GM12878 (cell line): ENCODE measurements at regions not wholly inside any gene's neighbourhood (a gene's known extent, or its start where the extent isn't known, plus 50 kb on each side); places are given as distances from the start of the nearest gene placed in this dataset.

ENCODE experiments used
- ATAC-seq: fragments of 200-7000 bp; cut with Tn5 transposase; 3 replicates; pipeline ENCODE4 v1.9.1; 2020; ENCODE audit warnings: mild to moderate bottlenecking, moderate library complexity
- BruUV-seq: library from RNA; stranded (reverse); fragments of 400-500 nt; replicated peaks from 2 replicates; lab custom pipeline; 2021; lab: Mats Ljungman, UMichigan
- CTCF ChIA-PET: fragments of 300-600 bp; sonication (Branson Sonifier 250); formaldehyde crosslinking; extraction: SDS; loops from one replicate; lab custom pipeline; 2021; ENCODE audit warnings: inconsistent platforms; lab: Yijun Ruan, JAX
- POLR2A ChIA-PET: fragments of 350-600 bp; formaldehyde crosslinking; extraction: SDS; loops from one replicate; lab custom pipeline; 2021; ENCODE audit warnings: inconsistent platforms; lab: Charles Lee
- RAD21 ChIA-PET: fragments of 300-600 bp; sonication (Branson Sonifier 250); formaldehyde crosslinking; loops from one replicate; lab custom pipeline; 2023; ENCODE audit warnings: antibody characterized with exemption; ENCODE audit not compliant: unreplicated experiment; lab: Charles Lee
- SMC1A ChIA-PET: fragments of 300-600 bp; sonication (Branson Sonifier 250); formaldehyde crosslinking; loops from one replicate; lab custom pipeline; 2023; ENCODE audit not compliant: unreplicated experiment, uncharacterized antibody; lab: Charles Lee
- DNase-seq: peaks from one replicate; pipeline ENCODE4 v3.0.0-alpha.2; 2011; ENCODE audit warnings: low read depth, low spot score
- FAIRE-seq: peaks from 3 replicates; lab custom pipeline; 2011; peaks lifted over from hg19 to GRCh38; lab: Jason Lieb, UNC
- H2AFZ ChIP-seq: 2 replicates; pipeline ENCODE4 v1.6.0; 2011; ENCODE audit warnings: low read depth, low read length, control low read depth; ENCODE audit not compliant: control insufficient read depth
- H3K27ac ChIP-seq: 2 replicates; pipeline ENCODE4 v1.5.1; 2011; ENCODE audit warnings: control low read depth; ENCODE audit not compliant: control insufficient read depth, insufficient read depth
- H3K27me3 ChIP-seq, 2 experiments: replicated peaks in 1 of 2; 2 replicates each; pipeline versions ENCODE4 v1.6.0 to v1.6.1; 2011; ENCODE audit warnings: low read length in 1 of 2; ENCODE audit not compliant: control insufficient read depth in 2 of 2, insufficient read depth in 2 of 2
- H3K36me3 ChIP-seq, 2 experiments: 2 replicates each; pipeline ENCODE4 v1.5.1; 2011; ENCODE audit warnings: low read length in 1 of 2; ENCODE audit not compliant: control insufficient read depth in 2 of 2, insufficient read depth in 2 of 2
- H3K4me1 ChIP-seq: 2 replicates; pipeline ENCODE4 v1.6.1; 2011; ENCODE audit warnings: mild to moderate bottlenecking, low read length, moderate library complexity, mixed read lengths; ENCODE audit not compliant: control insufficient read depth, insufficient read depth
- H3K4me2 ChIP-seq: 2 replicates; pipeline ENCODE4 v1.6.0; 2011; ENCODE audit warnings: control low read depth; ENCODE audit not compliant: control insufficient read depth, insufficient read depth
- H3K4me3 ChIP-seq: fragments of 200-600 bp; sonication (generic); 2 replicates; pipeline ENCODE4 v1.5.1; 2016
- H3K79me2 ChIP-seq: 2 replicates; pipeline ENCODE4 v1.6.0; 2011; ENCODE audit warnings: low read length; ENCODE audit not compliant: control insufficient read depth, insufficient read depth
- H3K9ac ChIP-seq: 2 replicates; pipeline ENCODE4 v1.8.0; 2011; ENCODE audit warnings: low read length, control low read depth, mixed read lengths; ENCODE audit not compliant: control insufficient read depth, insufficient read depth
- H3K9me3 ChIP-seq: replicated peaks from 3 replicates; pipeline ENCODE4 v1.5.1; 2011; ENCODE audit warnings: mild to moderate bottlenecking, low read length; ENCODE audit not compliant: control insufficient read depth, insufficient read depth
- H4K20me1 ChIP-seq: 2 replicates; pipeline ENCODE4 v1.6.0; 2011; ENCODE audit not compliant: control insufficient read depth, insufficient read depth
- EP300 ChIP-seq, 2 experiments: fragments of 150-350 bp in 1 of 2; IDR thresholded peaks; 2 replicates each; pipeline ENCODE4 v1.6.1; 2011 to 2012; ENCODE audit warnings: low read depth in 2 of 2, low read length in 2 of 2, borderline replicate concordance in 1 of 2, improper control_type of control experiment in 1 of 2, inconsistent platforms in 1 of 2; ENCODE audit not compliant: control insufficient read depth in 1 of 2
- HDGF ChIP-seq: fragments of 450-650 bp; IDR thresholded peaks from 2 replicates; pipeline ENCODE4 v1.6.1; 2016; ENCODE audit warnings: antibody characterized with exemption
- RAD21 ChIP-seq: IDR thresholded peaks from 2 replicates; pipeline ENCODE4 v1.6.1; 2011; ENCODE audit warnings: mild to moderate bottlenecking, low read depth, low read length, moderate library complexity; ENCODE audit not compliant: insufficient read depth
- SMAD1 ChIP-seq: fragments of 450-650 bp; IDR thresholded peaks from 2 replicates; pipeline ENCODE4 v1.6.1; 2018; ENCODE audit warnings: mild to moderate bottlenecking, low read depth; ENCODE audit not compliant: partially characterized antibody
- SUZ12 ChIP-seq: fragments of 200-600 bp; sonication (generic); IDR thresholded peaks from one replicate; pipeline ENCODE4 v1.6.1; 2018; ENCODE audit warnings: antibody characterized with exemption, mild to moderate bottlenecking; ENCODE audit not compliant: unreplicated experiment
- WRNIP1 ChIP-seq: IDR thresholded peaks from 2 replicates; pipeline ENCODE4 v1.6.1; 2011; ENCODE audit warnings: low read depth, low read length, improper control_type of control experiment, borderline replicate concordance
- ZNF274 ChIP-seq: IDR thresholded peaks from one replicate; pipeline ENCODE4 v1.8.0; 2011; ENCODE audit not compliant: insufficient read length, insufficient read depth
- ZSCAN29 ChIP-seq: fragments of 450-650 bp; IDR thresholded peaks from 2 replicates; pipeline ENCODE4 v1.6.1; 2017; ENCODE audit warnings: mild to moderate bottlenecking, moderate library complexity
- WGBS: methylation state at CpG from one replicate; pipeline ENCODE4 v1.1.6; 2016; ENCODE audit warnings: low lambda C conversion rate; ENCODE audit not compliant: insufficient replicate concordance, insufficient coverage; ENCODE audit errors: missing lambda C conversion rate; 5-methylcytosine and 5-hydroxymethylcytosine counted together
- in situ Hi-C: fragments of 300-500 bp; cut with MboI; formaldehyde crosslinking; loops from 9 replicates; pipeline ENCODE4 v1.14.3; 2018; ENCODE audit warnings: mixed read lengths
- intact Hi-C: fragments of 100-400 bp; cut with micrococcal nuclease; formaldehyde crosslinking; loops from one replicate; pipeline ENCODE4 v1.14.2; 2022; ENCODE audit not compliant: unreplicated experiment
- TF ChIP-seq, protein P1 (sequence below), 3 experiments: IDR thresholded peaks in 2 of 3; conservative IDR thresholded peaks in 1 of 3; 2 replicates each; pipeline ENCODE4 v1.5.1; 2011; ENCODE audit warnings: low read depth in 3 of 3, low read length in 3 of 3, mild to moderate bottlenecking in 3 of 3, control low read depth in 2 of 3, moderate library complexity in 2 of 3, inconsistent platforms in 1 of 3, mixed read lengths in 1 of 3; ENCODE audit not compliant: control insufficient read depth in 2 of 3, insufficient read depth in 1 of 3; ENCODE audit errors: extremely low read depth in 1 of 3
- TF ChIP-seq, protein P2 (sequence below): fragments of 450-650 bp; formaldehyde crosslinking; IDR thresholded peaks from 2 replicates; pipeline ENCODE4 v1.4.0; 2020; ENCODE audit warnings: mild to moderate bottlenecking, moderate library complexity
- TF ChIP-seq, protein P3 (sequence below): IDR thresholded peaks from 2 replicates; pipeline ENCODE4 v1.6.1; 2011; ENCODE audit warnings: low read depth, mild to moderate bottlenecking, low read length, moderate library complexity, borderline replicate concordance; ENCODE audit errors: extremely low read depth
- TF ChIP-seq, protein P4 (sequence below): fragments of 450-650 bp; IDR thresholded peaks from 2 replicates; pipeline ENCODE4 v1.6.1; 2017; ENCODE audit warnings: antibody characterized with exemption, mild to moderate bottlenecking, moderate library complexity

GRCh38 chr20:12069181-12069580 is 151.5 kb downstream of the BTBD3 start:
- ChIA-PET RAD21 (no interaction called here), CTCF (interaction anchor here (1.1 kb wide), 1 partner anchor 12 kb away, joined by 3 read pairs; no protein-coding TSS in a partner anchor), SMC1A (interaction anchor here (1.5 kb wide), 1 partner anchor 10 kb away, joined by 3 read pairs; no protein-coding TSS in a partner anchor), POLR2A (no interaction called here)
- in situ Hi-C loops = no loop called here
- no peak overlapping the region for H2AFZ ChIP-seq
- no peaks in the 10 kb centered on the region for H3K4me1 ChIP-seq
- H3K27ac ChIP-seq = no peak overlapping the region
- no TSS peak for BruUV-seq
- no peak overlapping the region for H3K9ac ChIP-seq
- DNase-seq = no peak
- no peak for ATAC-seq
- no peak for FAIRE-seq
- WGBS = 16% methylated on average over 7 of the region's 7 CpGs
- no peaks in the 10 kb centered on the region for H3K36me3 ChIP-seq
- intact Hi-C loops = no loop called here
- H3K9me3 ChIP-seq = no peaks in the 10 kb centered on the region; the same call in 2 of the 3 replicates
- no peaks in the 10 kb centered on the region for H4K20me1 ChIP-seq
- no peak overlapping the region for H3K4me2 ChIP-seq
- no peak overlapping the region for H3K4me3 ChIP-seq
- no peaks in the 10 kb centered on the region for H3K79me2 ChIP-seq
- H3K27me3 ChIP-seq = no peaks in the 10 kb centered on the region
- TF ChIP-seq ZSCAN29 = no peak
- TF ChIP-seq, protein P1, sequence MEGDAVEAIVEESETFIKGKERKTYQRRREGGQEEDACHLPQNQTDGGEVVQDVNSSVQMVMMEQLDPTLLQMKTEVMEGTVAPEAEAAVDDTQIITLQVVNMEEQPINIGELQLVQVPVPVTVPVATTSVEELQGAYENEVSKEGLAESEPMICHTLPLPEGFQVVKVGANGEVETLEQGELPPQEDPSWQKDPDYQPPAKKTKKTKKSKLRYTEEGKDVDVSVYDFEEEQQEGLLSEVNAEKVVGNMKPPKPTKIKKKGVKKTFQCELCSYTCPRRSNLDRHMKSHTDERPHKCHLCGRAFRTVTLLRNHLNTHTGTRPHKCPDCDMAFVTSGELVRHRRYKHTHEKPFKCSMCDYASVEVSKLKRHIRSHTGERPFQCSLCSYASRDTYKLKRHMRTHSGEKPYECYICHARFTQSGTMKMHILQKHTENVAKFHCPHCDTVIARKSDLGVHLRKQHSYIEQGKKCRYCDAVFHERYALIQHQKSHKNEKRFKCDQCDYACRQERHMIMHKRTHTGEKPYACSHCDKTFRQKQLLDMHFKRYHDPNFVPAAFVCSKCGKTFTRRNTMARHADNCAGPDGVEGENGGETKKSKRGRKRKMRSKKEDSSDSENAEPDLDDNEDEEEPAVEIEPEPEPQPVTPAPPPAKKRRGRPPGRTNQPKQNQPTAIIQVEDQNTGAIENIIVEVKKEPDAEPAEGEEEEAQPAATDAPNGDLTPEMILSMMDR (IDR thresholded peaks at IDR 0.05 in 2 of 3, conservative IDR thresholded peaks at IDR 0.05 in 1 of 3; ENCODE audit: control insufficient read depth in 2 of 3, extremely low read depth in 1 of 3, insufficient read depth in 1 of 3, low read depth in 3 of 3, low read length in 3 of 3) = no peak
- TF ChIP-seq, protein P2, sequence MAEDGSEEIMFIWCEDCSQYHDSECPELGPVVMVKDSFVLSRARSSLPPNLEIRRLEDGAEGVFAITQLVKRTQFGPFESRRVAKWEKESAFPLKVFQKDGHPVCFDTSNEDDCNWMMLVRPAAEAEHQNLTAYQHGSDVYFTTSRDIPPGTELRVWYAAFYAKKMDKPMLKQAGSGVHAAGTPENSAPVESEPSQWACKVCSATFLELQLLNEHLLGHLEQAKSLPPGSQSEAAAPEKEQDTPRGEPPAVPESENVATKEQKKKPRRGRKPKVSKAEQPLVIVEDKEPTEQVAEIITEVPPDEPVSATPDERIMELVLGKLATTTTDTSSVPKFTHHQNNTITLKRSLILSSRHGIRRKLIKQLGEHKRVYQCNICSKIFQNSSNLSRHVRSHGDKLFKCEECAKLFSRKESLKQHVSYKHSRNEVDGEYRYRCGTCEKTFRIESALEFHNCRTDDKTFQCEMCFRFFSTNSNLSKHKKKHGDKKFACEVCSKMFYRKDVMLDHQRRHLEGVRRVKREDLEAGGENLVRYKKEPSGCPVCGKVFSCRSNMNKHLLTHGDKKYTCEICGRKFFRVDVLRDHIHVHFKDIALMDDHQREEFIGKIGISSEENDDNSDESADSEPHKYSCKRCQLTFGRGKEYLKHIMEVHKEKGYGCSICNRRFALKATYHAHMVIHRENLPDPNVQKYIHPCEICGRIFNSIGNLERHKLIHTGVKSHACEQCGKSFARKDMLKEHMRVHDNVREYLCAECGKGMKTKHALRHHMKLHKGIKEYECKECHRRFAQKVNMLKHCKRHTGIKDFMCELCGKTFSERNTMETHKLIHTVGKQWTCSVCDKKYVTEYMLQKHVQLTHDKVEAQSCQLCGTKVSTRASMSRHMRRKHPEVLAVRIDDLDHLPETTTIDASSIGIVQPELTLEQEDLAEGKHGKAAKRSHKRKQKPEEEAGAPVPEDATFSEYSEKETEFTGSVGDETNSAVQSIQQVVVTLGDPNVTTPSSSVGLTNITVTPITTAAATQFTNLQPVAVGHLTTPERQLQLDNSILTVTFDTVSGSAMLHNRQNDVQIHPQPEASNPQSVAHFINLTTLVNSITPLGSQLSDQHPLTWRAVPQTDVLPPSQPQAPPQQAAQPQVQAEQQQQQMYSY (CRISPR knock-in tag) = no peak
- TF ChIP-seq WRNIP1 = no peak
- TF ChIP-seq EP300 (IDR thresholded peaks at IDR 0.05; ENCODE audit: borderline replicate concordance in 1 of 2, control insufficient read depth in 1 of 2, low read depth in 2 of 2, low read length in 2 of 2) = no peak
- TF ChIP-seq RAD21 = no peak
- no peak for TF ChIP-seq ZNF274
- no peak for TF ChIP-seq SMAD1
- TF ChIP-seq SUZ12 = no peak
- TF ChIP-seq, protein P3, sequence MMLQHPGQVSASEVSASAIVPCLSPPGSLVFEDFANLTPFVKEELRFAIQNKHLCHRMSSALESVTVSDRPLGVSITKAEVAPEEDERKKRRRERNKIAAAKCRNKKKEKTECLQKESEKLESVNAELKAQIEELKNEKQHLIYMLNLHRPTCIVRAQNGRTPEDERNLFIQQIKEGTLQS = no peak
- TF ChIP-seq, protein P4, sequence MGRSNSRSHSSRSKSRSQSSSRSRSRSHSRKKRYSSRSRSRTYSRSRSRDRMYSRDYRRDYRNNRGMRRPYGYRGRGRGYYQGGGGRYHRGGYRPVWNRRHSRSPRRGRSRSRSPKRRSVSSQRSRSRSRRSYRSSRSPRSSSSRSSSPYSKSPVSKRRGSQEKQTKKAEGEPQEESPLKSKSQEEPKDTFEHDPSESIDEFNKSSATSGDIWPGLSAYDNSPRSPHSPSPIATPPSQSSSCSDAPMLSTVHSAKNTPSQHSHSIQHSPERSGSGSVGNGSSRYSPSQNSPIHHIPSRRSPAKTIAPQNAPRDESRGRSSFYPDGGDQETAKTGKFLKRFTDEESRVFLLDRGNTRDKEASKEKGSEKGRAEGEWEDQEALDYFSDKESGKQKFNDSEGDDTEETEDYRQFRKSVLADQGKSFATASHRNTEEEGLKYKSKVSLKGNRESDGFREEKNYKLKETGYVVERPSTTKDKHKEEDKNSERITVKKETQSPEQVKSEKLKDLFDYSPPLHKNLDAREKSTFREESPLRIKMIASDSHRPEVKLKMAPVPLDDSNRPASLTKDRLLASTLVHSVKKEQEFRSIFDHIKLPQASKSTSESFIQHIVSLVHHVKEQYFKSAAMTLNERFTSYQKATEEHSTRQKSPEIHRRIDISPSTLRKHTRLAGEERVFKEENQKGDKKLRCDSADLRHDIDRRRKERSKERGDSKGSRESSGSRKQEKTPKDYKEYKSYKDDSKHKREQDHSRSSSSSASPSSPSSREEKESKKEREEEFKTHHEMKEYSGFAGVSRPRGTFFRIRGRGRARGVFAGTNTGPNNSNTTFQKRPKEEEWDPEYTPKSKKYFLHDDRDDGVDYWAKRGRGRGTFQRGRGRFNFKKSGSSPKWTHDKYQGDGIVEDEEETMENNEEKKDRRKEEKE = no peak
- TF ChIP-seq HDGF = no peak
